Loucy (cell line): ENCODE measurements at regions not wholly inside any gene's neighbourhood (a gene's known extent, or its start where the extent isn't known, plus 50 kb on each side); places are given as distances from the start of the nearest gene placed in this dataset.

Experiments
- CTCF ChIP-seq: fragments of 200-600 bp; sonication (generic); conservative IDR thresholded peaks from 2 replicates; pipeline ENCODE4 v1.5.1; 2014; ENCODE audit warnings: mild to moderate bottlenecking, antibody characterized with exemption, low read length
- EZH2phosphoT487 ChIP-seq: fragments of 200-600 bp; IDR thresholded peaks from 2 replicates; pipeline ENCODE4 v1.6.1; 2018; ENCODE audit warnings: antibody characterized with exemption, mild to moderate bottlenecking, moderate library complexity, borderline replicate concordance

DNA sequence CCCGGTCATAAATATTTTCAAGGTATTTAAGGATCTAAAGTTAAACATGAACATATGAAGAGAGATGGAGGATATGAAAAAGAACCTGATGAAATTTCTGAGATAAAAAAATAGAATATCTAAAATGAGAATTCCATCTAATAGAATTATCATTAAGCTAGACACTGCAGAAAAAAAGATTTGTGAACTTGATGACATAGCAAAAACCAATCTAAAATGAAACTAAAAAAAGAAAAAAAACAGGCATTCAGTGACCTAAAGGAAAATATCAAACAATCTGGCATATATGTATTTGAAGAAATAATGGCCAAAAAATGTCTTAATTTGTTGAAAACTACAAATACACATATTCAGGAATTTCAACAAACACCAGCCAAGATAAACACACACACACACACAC is 81.6 kb upstream of the ZC3H12C start:
- TF ChIP-seq CTCF (no peak), EZH2phosphoT487 (no peak)
